HepG2 (cell line): ENCODE measurements at regions not wholly inside any gene's neighbourhood (a gene's known extent, or its start where the extent isn't known, plus 50 kb on each side); places are given as distances from the start of the nearest gene placed in this dataset.

ENCODE experiments used
- ATAC-seq: fragments of 200-7000 bp; cut with Tn5 transposase; 3 replicates; pipeline ENCODE4 v1.9.1; 2020; ENCODE audit warnings: mild to moderate bottlenecking, moderate library complexity
- BruUV-seq: library from RNA; stranded (reverse); fragments of 400-500 nt; replicated peaks from 2 replicates; lab custom pipeline; 2021; lab: Mats Ljungman, UMichigan
- CTCF ChIA-PET: fragments of 300-600 bp; formaldehyde crosslinking; extraction: SDS; loops from one replicate; lab custom pipeline; 2021; ENCODE audit warnings: low total read pairs, inconsistent platforms, low intra/inter-chr PET ratio; lab: Yijun Ruan, JAX
- POLR2A ChIA-PET: fragments of 350-600 bp; sonication (Branson Sonifier 250); formaldehyde crosslinking; loops from one replicate; lab custom pipeline; 2020; ENCODE audit warnings: antibody characterized with exemption, inconsistent platforms; lab: Yijun Ruan, JAX
- DNase-seq: peaks from one replicate; pipeline ENCODE4 v3.0.0-alpha.2; 2015; ENCODE audit warnings: low spot score
- FAIRE-seq: peaks from 3 replicates; lab custom pipeline; 2011; peaks lifted over from hg19 to GRCh38; lab: Jason Lieb, UNC
- H2AFZ ChIP-seq: one replicate; pipeline ENCODE4 v1.6.1; 2011; ENCODE audit warnings: low read length, inconsistent platforms
- H3K27ac ChIP-seq: fragments of 300-600 bp; 3 replicates; pipeline ENCODE4 v1.8.0; 2011; ENCODE audit warnings: mixed run types, mild to moderate bottlenecking, mixed read lengths, low read length, inconsistent platforms; ENCODE audit not compliant: insufficient read depth; ENCODE audit errors: extremely low read length
- H3K27me3 ChIP-seq, 2 experiments: fragments of 200-600 bp in 1 of 2; 2 replicates in 1 of 2; 3 replicates in 1 of 2; pipeline versions ENCODE4 v1.6.0 to v1.8.0; 2011; ENCODE audit warnings: low read length in 2 of 2, mild to moderate bottlenecking in 2 of 2, moderate library complexity in 2 of 2, inconsistent platforms in 1 of 2; ENCODE audit not compliant: insufficient read depth in 2 of 2, control insufficient read depth in 1 of 2
- H3K36me3 ChIP-seq, 2 experiments: fragments of 200-600 bp in 1 of 2; replicated peaks in 1 of 2; 2 replicates in 1 of 2; 3 replicates in 1 of 2; pipeline versions ENCODE4 v1.5.1 to v1.8.0; 2011; ENCODE audit warnings: low read length in 2 of 2, inconsistent platforms in 1 of 2; ENCODE audit not compliant: insufficient read depth in 2 of 2, control insufficient read depth in 1 of 2
- H3K4me1 ChIP-seq: 2 replicates; pipeline ENCODE4 v1.5.1; 2012; ENCODE audit warnings: low read length, inconsistent platforms; ENCODE audit not compliant: insufficient read depth
- H3K4me2 ChIP-seq: 2 replicates; pipeline ENCODE4 v1.6.0; 2011; ENCODE audit warnings: low read depth, low read length, inconsistent platforms
- H3K4me3 ChIP-seq, 3 experiments: fragments of 200-600 bp in 1 of 3; sonication (generic), shearing (Covaris generic) in 1 of 3; replicated peaks in 1 of 3; 2 replicates each; pipeline ENCODE4 v1.5.1; 2011 to 2016; ENCODE audit warnings: low read length in 3 of 3, inconsistent platforms in 2 of 3, low read depth in 2 of 3, mild to moderate bottlenecking in 2 of 3, control low read depth in 1 of 3, mixed read lengths in 1 of 3; ENCODE audit not compliant: insufficient read depth in 1 of 3
- H3K79me2 ChIP-seq: one replicate; pipeline ENCODE4 v1.6.1; 2011; ENCODE audit warnings: low read length, inconsistent platforms; ENCODE audit not compliant: insufficient read depth
- H3K9ac ChIP-seq: 2 replicates; pipeline ENCODE4 v1.6.0; 2011; ENCODE audit warnings: mild to moderate bottlenecking, low read depth, low read length, inconsistent platforms; ENCODE audit not compliant: insufficient read depth
- H3K9me3 ChIP-seq: 2 replicates; pipeline ENCODE4 v1.5.1; 2012; ENCODE audit warnings: mild to moderate bottlenecking, low read length
- H4K20me1 ChIP-seq: 2 replicates; pipeline ENCODE4 v1.6.0; 2011; ENCODE audit warnings: inconsistent platforms, mild to moderate bottlenecking, low read length, moderate library complexity; ENCODE audit not compliant: insufficient read depth
- DRAP1 ChIP-seq: IDR thresholded peaks from 2 replicates; pipeline ENCODE4 v1.6.1; 2016; ENCODE audit warnings: missing genetic modification reagents, missing compliant biosample characterization
- E2F1 ChIP-seq: sonication (generic); formaldehyde crosslinking; IDR thresholded peaks from 2 replicates; pipeline ENCODE4 v1.5.0; 2020; ENCODE audit warnings: missing genetic modification reagents
- ELF1 ChIP-seq: sonication (generic); formaldehyde crosslinking; IDR thresholded peaks from 2 replicates; pipeline ENCODE4 v1.4.0; 2020; ENCODE audit warnings: missing genetic modification reagents
- FOXA3 ChIP-seq: IDR thresholded peaks from 2 replicates; pipeline ENCODE4 v1.6.1; 2016; ENCODE audit warnings: missing genetic modification reagents, missing compliant biosample characterization
- KLF11 ChIP-seq: IDR thresholded peaks from 2 replicates; pipeline ENCODE4 v1.6.1; 2016; ENCODE audit warnings: missing compliant biosample characterization
- NFIB ChIP-seq: sonication (generic); formaldehyde crosslinking; IDR thresholded peaks from 2 replicates; pipeline ENCODE4 v1.9.0; 2021; ENCODE audit warnings: missing genetic modification reagents, mild to moderate bottlenecking, borderline replicate concordance
- PAX8 ChIP-seq: sonication (generic); formaldehyde crosslinking; IDR thresholded peaks from 2 replicates; pipeline ENCODE4 v1.8.0; 2022; ENCODE audit warnings: mild to moderate bottlenecking, missing genetic modification reagents, borderline replicate concordance
- PBX2 ChIP-seq: IDR thresholded peaks from 2 replicates; pipeline ENCODE4 v1.6.1; 2016; ENCODE audit warnings: control low read depth
- TMF1 ChIP-seq: sonication (generic); formaldehyde crosslinking; IDR thresholded peaks from 2 replicates; pipeline ENCODE4 v1.8.1; 2022; ENCODE audit warnings: low read depth, missing genetic modification reagents
- ZBTB44 ChIP-seq: sonication (generic); formaldehyde crosslinking; IDR thresholded peaks from 2 replicates; pipeline ENCODE4 v1.4.0; 2020; ENCODE audit warnings: missing genetic modification reagents
- ZNF530 ChIP-seq: sonication (generic); formaldehyde crosslinking; IDR thresholded peaks from 2 replicates; pipeline ENCODE4 v1.5.0; 2020; ENCODE audit warnings: low read depth, mild to moderate bottlenecking, missing genetic modification reagents
- ZNF766 ChIP-seq: sonication (generic); formaldehyde crosslinking; IDR thresholded peaks from 2 replicates; pipeline ENCODE4 v1.5.0; 2020; ENCODE audit warnings: missing genetic modification reagents, borderline replicate concordance
- ZSCAN22 ChIP-seq: sonication (generic); formaldehyde crosslinking; IDR thresholded peaks from 2 replicates; pipeline ENCODE4 v1.4.0; 2020; ENCODE audit warnings: mild to moderate bottlenecking, missing genetic modification reagents
- WGBS: methylation state at CpG from one replicate; pipeline ENCODE4 v1.1.6; 2017; ENCODE audit warnings: low lambda C conversion rate; 5-methylcytosine and 5-hydroxymethylcytosine counted together
- in situ Hi-C: cut with HindIII; loops from 2 replicates; pipeline ENCODE4 v1.10.0; 2017; ENCODE audit warnings: low pct_unique_long_range_greater_than_20kb; ENCODE audit not compliant: extremely low pct_ligation_motif_present
- intact Hi-C: fragments of 100-400 bp; cut with micrococcal nuclease; formaldehyde crosslinking; loops from one replicate; pipeline ENCODE4 v1.10.0; 2022; ENCODE audit not compliant: unreplicated experiment
- TF ChIP-seq, protein P1 (sequence below): IDR thresholded peaks from 2 replicates; pipeline ENCODE4 v1.6.1; 2016

- Histone ChIP-seq H4K20me1 (no peaks in the 10 kb centered on the region), H3K36me3 (no peaks in the 10 kb centered on the region), H3K9ac (no peak overlapping the region), H3K79me2 (no peaks in the 10 kb centered on the region), H2AFZ (no peak overlapping the region)
- no peak for FAIRE-seq
- CTCF ChIA-PET, result no interaction called here
- TF ChIP-seq, protein P1, sequence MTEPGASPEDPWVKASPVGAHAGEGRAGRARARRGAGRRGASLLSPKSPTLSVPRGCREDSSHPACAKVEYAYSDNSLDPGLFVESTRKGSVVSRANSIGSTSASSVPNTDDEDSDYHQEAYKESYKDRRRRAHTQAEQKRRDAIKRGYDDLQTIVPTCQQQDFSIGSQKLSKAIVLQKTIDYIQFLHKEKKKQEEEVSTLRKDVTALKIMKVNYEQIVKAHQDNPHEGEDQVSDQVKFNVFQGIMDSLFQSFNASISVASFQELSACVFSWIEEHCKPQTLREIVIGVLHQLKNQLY (CRISPR knock-in tag), result no peak
- TF ChIP-seq KLF11, result no peak
- TF ChIP-seq TMF1 (CRISPR knock-in tag), result no peak
- no peak for TF ChIP-seq FOXA3
- no peak for TF ChIP-seq PAX8
- no peak for TF ChIP-seq NFIB
- TF ChIP-seq ZSCAN22 (CRISPR knock-in tag), result no peak
- no peak for TF ChIP-seq ZBTB44 (CRISPR knock-in tag)
- TF ChIP-seq DRAP1 (CRISPR knock-in tag), result no peak
- TF ChIP-seq E2F1, result no peak
- TF ChIP-seq ZNF766 (CRISPR knock-in tag), result no peak
- TF ChIP-seq ZNF530 (CRISPR knock-in tag), result no peak
- no peak for TF ChIP-seq ELF1
- TF ChIP-seq PBX2 (CRISPR knock-in tag), result no peak
- TF ChIP-seq, all 625 proteins: peak for 0
- in situ Hi-C loops, result no loop called here
- BruUV-seq, result no TSS peak
- POLR2A ChIA-PET, result no interaction called here
- no peak overlapping the region for H3K4me2 ChIP-seq
- peaks cover 74% of the 10 kb centered on the region for H3K9me3 ChIP-seq
- no peaks in the 10 kb centered on the region for H3K4me1 ChIP-seq
- DNase-seq (no peak), ATAC-seq (no peak)
- no peaks in the 10 kb centered on the region for H3K27me3 ChIP-seq
- no peak overlapping the region for H3K4me3 ChIP-seq
- 2% methylated on average over 4 of the region's 4 CpGs for WGBS
- intact Hi-C loops, result no loop called here
- H3K27ac ChIP-seq, result no peak overlapping the region
Observed at GRCh38 chr10:10437886-10438285, 579.8 kb upstream of the CELF2 start.
